HEK293T (cell line): ENCODE measurements at regions not wholly inside any gene's neighbourhood (a gene's known extent, or its start where the extent isn't known, plus 50 kb on each side); places are given as distances from the start of the nearest gene placed in this dataset.

Source experiments
- CTCF ChIA-PET: fragments of 350-600 bp; formaldehyde crosslinking; extraction: SDS; loops from one replicate; lab custom pipeline; 2021; ENCODE audit warnings: antibody characterized with exemption, inconsistent platforms; lab: Yijun Ruan, JAX
- POLR2A ChIA-PET: fragments of 350-600 bp; formaldehyde crosslinking; extraction: SDS; loops from one replicate; lab custom pipeline; 2020; ENCODE audit warnings: antibody characterized with exemption, inconsistent platforms; lab: Yijun Ruan, JAX
- DNase-seq: peaks from one replicate; pipeline ENCODE4 v3.0.0; 2012; ENCODE audit warnings: mixed read lengths; ENCODE audit errors: extremely low spot score
- ARNT ChIP-seq: fragments of 450-650 bp; IDR thresholded peaks from 2 replicates; pipeline ENCODE4 v1.6.1; 2017; ENCODE audit warnings: mild to moderate bottlenecking
- BHLHE40 ChIP-seq: fragments of 450-650 bp; IDR thresholded peaks from 2 replicates; pipeline ENCODE4 v1.6.1; 2016; ENCODE audit warnings: mild to moderate bottlenecking, moderate library complexity, borderline replicate concordance
- CTBP1 ChIP-seq: fragments of 450-650 bp; IDR thresholded peaks from 2 replicates; pipeline ENCODE4 v1.6.1; 2016; ENCODE audit warnings: borderline replicate concordance
- ELF4 ChIP-seq: fragments of 450-650 bp; IDR thresholded peaks from 2 replicates; pipeline ENCODE4 v1.6.1; 2017; ENCODE audit warnings: antibody characterized with exemption
- FOXA1 ChIP-seq: fragments of 450-650 bp; IDR thresholded peaks from 2 replicates; pipeline ENCODE4 v1.6.1; 2016; ENCODE audit warnings: mild to moderate bottlenecking
- FOXK2 ChIP-seq: fragments of 450-650 bp; IDR thresholded peaks from 2 replicates; pipeline ENCODE4 v1.6.1; 2016; ENCODE audit warnings: mild to moderate bottlenecking
- FOXM1 ChIP-seq: fragments of 450-650 bp; IDR thresholded peaks from 2 replicates; pipeline ENCODE4 v1.6.1; 2017; ENCODE audit warnings: mild to moderate bottlenecking, borderline replicate concordance
- HDGF ChIP-seq: fragments of 450-650 bp; IDR thresholded peaks from 2 replicates; pipeline ENCODE4 v1.6.1; 2017; ENCODE audit warnings: antibody characterized with exemption, borderline replicate concordance
- L3MBTL2 ChIP-seq: fragments of 450-650 bp; conservative IDR thresholded peaks from 2 replicates; pipeline ENCODE4 v1.6.1; 2016; ENCODE audit warnings: mild to moderate bottlenecking
- LEF1 ChIP-seq: fragments of 450-650 bp; IDR thresholded peaks from 2 replicates; pipeline ENCODE4 v1.6.1; 2017; ENCODE audit warnings: mild to moderate bottlenecking, borderline replicate concordance
- NFRKB ChIP-seq: fragments of 450-650 bp; IDR thresholded peaks from 2 replicates; pipeline ENCODE4 v1.6.1; 2016; ENCODE audit warnings: mild to moderate bottlenecking, moderate library complexity
- PKNOX1 ChIP-seq: fragments of 450-650 bp; IDR thresholded peaks from 2 replicates; pipeline ENCODE4 v1.6.1; 2016
- SP1 ChIP-seq: fragments of 450-650 bp; IDR thresholded peaks from 2 replicates; pipeline ENCODE4 v1.6.1; 2017
- SUZ12 ChIP-seq: fragments of 450-650 bp; IDR thresholded peaks from 2 replicates; pipeline ENCODE4 v1.6.1; 2016; ENCODE audit warnings: mild to moderate bottlenecking
- TARDBP ChIP-seq: fragments of 450-650 bp; IDR thresholded peaks from 2 replicates; pipeline ENCODE4 v1.6.1; 2016
- ZNF384 ChIP-seq: fragments of 450-650 bp; IDR thresholded peaks from 2 replicates; pipeline ENCODE4 v1.6.1; 2016

GRCh38 chr5:159422910-159423309 is 92.6 kb upstream of the IL12B start:
- POLR2A ChIA-PET, result no interaction called here

DNA sequence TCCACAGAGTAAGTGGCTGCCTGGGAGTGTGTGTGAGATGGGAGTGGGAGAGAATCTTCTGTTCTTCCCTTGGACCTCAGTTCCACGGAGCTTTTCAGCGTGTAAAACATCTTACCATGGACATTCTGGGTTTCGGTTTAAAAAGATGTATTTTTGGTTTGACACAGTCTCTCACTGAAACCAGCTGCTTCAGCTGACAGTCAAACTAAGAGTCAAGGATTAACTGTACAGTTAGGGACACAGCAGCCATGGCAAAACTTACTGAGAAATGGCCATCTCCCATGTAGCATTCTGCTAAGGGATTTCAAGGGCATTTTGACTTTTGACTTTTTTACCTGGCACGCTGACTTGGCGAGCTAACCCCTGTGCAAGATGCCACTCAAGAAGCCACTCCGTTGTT is 93.8 kb upstream of the IL12B start:
- no peak for DNase-seq
- POLR2A ChIA-PET, result interaction anchor here (0.9 kb wide), 1 partner anchor 585 kb away, joined by 4 read pairs; the partner anchor contains the start of gene TTC1
- CTCF ChIA-PET, result no interaction called here
- TF ChIP-seq CTBP1, result no peak
- TF ChIP-seq ZNF384, result no peak
- no peak for TF ChIP-seq ELF4
- TF ChIP-seq FOXM1, result no peak
- no peak for TF ChIP-seq FOXA1
- TF ChIP-seq SUZ12, result no peak

More at GRCh38 chr5:159422910-159423309, 92.6 kb upstream of the IL12B start:
- DNase-seq, result no peak
- CTCF ChIA-PET, result no interaction called here
- TF ChIP-seq CTBP1 (no peak), NFRKB (no peak), LEF1 (no peak), BHLHE40 (no peak), ZNF384 (no peak), FOXA1 (no peak), ARNT (no peak), PKNOX1 (no peak), FOXK2 (no peak), TARDBP (no peak), SUZ12 (no peak), FOXM1 (no peak), ELF4 (no peak), HDGF (no peak), SP1 (no peak), L3MBTL2 (no peak)

- TF ChIP-seq LEF1 (no peak), ZNF384 (no peak), FOXA1 (no peak), ELF4 (no peak), FOXK2 (no peak), SP1 (no peak), NFRKB (no peak), ARNT (no peak), SUZ12 (no peak), BHLHE40 (no peak), FOXM1 (no peak), PKNOX1 (no peak), HDGF (no peak), CTBP1 (no peak), L3MBTL2 (no peak), TARDBP (no peak)
- no peak for DNase-seq
- ChIA-PET CTCF (interaction anchor here (0.6 kb wide), 1 partner anchor 1412 kb away, joined by 3 read pairs; no protein-coding TSS in a partner anchor), POLR2A (no interaction called here)
These were observed 96.4 kb upstream of the IL12B start for GRCh38 chr5:159426694-159427093.

DNA sequence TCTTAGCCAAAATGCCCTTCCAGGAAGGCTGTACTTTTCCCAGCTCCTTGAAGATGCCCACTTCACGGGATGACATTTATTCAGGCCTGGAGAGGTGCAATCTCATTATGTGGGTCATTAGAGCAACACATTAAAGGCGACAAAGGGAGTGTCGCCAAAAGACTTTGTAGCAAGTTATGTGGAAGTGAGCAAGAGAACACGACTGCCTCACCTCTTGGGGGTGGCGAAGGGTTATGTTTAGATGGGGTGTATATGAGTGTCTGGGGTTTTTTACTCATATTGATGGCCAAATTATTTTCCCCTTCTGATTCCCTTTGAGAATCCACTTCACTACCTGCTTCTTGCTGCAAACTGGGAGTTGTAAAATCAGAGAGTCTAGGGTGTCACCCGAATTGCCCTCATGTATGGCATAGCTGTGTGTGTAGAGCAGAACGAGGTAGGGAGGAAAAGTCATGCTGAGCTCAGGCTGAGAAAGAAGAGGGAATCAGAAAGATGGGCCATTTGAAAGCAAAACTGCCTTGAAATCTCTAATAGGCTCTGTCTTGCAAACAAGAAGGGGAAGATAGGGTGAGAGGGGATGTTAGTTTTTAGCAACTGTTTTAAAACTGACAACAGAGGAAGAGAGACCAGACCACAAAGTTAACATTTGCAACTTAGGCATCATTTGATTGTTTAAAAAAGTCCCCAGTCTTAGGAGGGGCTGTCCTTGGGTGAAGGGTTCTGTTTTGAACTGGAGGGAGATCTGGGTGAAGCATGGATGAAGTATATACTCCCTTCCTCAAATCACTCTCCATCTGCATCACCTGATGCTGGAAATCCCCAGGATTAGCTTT is 97.1 kb upstream of the IL12B start:
- CTCF ChIA-PET, result no interaction called here
- no peak for DNase-seq
- TF ChIP-seq BHLHE40, result no peak
- TF ChIP-seq SUZ12, result no peak
- TF ChIP-seq SP1, result no peak
- no peak for TF ChIP-seq FOXK2
- no peak for TF ChIP-seq ELF4
- TF ChIP-seq ARNT, result no peak
- TF ChIP-seq L3MBTL2, result no peak
- TF ChIP-seq LEF1, result no peak
- TF ChIP-seq FOXA1, result no peak
- no peak for TF ChIP-seq NFRKB
- no peak for TF ChIP-seq HDGF
- no peak for TF ChIP-seq CTBP1
- no peak for TF ChIP-seq PKNOX1
- no peak for TF ChIP-seq TARDBP
- POLR2A ChIA-PET, result no interaction called here

DNA sequence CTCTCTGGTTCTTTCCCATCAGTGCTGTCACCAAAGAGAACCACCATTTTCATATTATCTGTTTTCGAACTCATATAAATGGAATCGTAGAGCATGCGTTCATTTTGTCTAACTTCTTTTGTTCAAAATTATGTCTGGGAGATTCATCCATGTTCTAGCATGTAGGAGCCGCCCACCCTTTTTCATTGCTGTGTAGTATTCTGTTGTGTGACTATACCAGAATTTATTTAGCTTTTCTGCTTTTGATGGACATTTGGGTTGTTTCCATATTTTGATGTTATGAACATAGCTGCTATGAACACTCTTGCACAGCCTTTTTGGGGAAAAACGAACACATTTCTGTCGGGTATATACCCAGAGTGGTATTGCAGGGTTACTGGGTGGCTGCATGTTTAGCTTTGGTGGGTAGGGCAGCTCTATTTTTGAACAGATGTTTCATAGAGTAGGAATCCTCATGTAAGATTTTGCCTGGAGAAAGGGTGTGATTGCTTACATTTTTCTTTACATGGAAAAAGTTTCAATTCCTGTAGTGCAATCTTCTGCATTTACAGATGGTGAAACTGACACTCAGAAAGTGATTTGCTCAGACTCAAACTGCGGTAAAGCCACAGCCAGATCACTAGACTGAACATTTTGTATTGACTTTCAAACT is 100.2 kb upstream of the IL12B start:
- TF ChIP-seq ARNT, result no peak
- TF ChIP-seq FOXM1, result no peak
- TF ChIP-seq BHLHE40, result no peak
- no peak for TF ChIP-seq LEF1
- TF ChIP-seq FOXA1, result no peak
- TF ChIP-seq L3MBTL2, result no peak
- no peak for TF ChIP-seq HDGF
- no peak for TF ChIP-seq SUZ12
- TF ChIP-seq NFRKB, result no peak
- TF ChIP-seq CTBP1, result no peak
- no peak for TF ChIP-seq TARDBP
- no peak for TF ChIP-seq ELF4
- TF ChIP-seq PKNOX1, result no peak
- no peak for TF ChIP-seq SP1
- TF ChIP-seq ZNF384, result no peak
- TF ChIP-seq FOXK2, result no peak
- ChIA-PET CTCF (interaction anchor here (0.5 to 1.2 kb wide), 2 partner anchors 274 to 594 kb away, joined by 3 to 4 read pairs; no protein-coding TSS in a partner anchor), POLR2A (no interaction called here)
- no peak for DNase-seq
